ENCODE measurements at regions not wholly inside any gene's neighbourhood (a gene's known extent, or its start where the extent isn't known, plus 50 kb on each side); places are given as distances from the start of the nearest gene placed in this dataset.
"Not testable (repeated sequence)": the region's sequence is repeated elsewhere in the genome, so short reads cannot be mapped to it uniquely, and the experiment has no call there.

DNA sequence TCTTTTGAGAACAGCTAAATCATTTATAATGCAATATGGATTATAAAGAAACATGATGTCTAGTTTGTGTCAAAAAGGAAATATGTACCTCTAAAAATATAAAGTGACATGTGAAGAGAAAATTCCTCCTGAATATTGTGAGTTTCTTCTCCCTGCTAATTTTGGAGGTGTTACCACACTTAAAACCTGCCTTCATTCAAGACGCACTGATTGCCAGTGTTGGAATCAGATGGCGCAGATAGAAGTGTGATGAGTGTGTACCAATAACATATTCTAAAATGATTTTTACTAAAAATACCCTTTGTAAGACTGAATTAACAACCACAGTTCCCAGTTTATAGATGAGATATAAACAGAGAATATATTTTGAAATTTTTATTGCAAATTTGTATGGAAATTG, 681.8 kb upstream of the LRATD1 start:
- DNase-seq = no peak

GRCh38 chr2:13968811-13969210, 663.7 kb upstream of the LRATD1 start:
- DNase-seq = no peak

- no peak for DNase-seq
Observed at GRCh38 chr2:13986119-13986720, 646.3 kb upstream of the LRATD1 start.

GRCh38 chr2:13996527-13996926, 636.0 kb upstream of the LRATD1 start:
- no peak for DNase-seq

DNA sequence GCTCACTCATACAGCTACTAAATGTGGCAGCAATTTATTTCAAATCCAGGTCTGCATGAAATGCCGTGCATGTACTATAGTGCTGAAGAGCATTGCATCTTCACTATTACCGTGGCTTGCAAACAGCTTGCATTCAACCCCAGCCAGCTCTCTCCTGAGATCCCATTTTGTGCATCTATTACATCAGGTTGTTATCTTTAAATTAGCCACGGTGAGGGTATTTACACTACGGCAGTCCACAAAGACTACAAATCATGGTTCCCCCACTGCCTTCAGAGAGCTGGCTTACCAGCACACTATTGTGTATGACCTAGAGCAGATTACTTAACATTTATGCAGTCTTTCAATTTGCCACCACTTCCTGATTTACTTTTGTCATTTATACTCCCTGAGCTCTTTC, 621.3 kb upstream of the LRATD1 start:
- no peak for DNase-seq

DNA sequence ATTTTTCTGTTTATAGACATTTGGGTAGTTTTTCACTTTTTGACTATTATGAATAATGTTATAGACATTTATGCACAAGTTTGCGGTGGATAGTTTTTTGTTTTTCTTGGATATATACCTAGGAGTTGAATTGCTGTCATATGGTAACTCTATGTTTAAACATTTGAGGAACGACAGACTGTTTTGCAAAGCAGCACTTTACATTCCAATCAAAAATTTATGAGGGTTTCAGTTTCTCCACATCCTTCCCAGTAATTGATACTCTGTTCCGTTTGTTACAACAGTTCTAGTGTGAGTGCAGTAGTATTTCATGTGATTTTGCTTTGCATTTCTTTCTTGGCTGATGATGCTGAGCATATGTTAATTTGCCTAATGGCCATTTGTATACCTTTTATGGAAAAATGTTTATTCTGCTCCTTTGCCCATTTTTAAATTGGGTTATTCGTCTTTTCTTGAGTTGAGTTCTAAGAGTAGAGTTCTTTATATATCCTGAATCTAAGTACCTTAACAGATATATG, 617.3 kb upstream of the LRATD1 start:
- no peak for DNase-seq

DNA sequence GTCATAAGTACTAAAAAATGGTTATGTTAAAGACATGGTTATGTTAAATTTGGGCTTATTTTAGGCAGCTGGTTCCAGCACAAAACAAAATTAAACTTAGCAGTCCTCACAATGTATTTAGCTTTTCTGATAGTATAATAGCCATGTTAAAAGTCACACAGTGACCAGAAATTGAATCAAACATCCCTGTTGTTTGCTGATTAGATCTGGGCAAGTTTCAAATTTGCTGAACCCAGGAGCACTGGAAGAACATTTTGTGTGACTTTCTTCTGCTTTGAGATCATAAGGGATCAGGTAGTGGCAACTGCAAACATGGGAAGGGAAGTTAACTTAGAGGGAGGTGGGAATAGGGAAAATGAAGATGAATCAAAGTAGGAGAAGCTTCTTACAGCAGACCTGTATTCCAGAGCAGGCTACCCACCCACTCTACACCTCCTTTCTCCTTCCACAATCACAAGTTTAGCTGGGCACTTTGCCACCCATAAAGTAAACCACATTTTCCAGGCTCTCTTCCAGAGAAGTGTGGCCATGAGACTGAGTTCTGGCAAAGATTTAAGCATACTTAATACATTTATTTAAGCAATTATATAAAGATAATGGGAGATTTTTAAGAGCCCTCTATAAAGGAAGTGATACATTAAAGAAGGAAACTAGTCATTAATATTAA, 616.1 kb upstream of the LRATD1 start:
- DNase-seq = no peak

DNA sequence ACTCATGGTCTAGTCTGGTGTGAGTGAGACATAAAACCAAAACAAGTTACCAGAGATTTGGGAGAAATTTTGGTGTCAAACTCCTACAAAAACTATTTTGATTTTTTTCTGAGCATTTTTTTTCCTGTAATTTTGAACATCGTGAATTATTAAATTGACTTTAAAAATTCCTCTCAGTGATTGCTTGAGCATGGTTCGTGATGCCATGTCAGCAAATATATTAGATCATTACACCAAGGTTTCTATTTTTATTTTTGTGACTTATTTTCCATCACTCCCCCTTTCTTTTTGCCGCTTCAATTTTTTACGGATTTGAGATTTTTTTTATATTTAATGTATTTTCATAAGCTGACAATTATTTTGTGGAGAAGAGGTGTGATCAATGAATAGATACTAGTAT, 613.9 kb upstream of the LRATD1 start:
- DNase-seq = no peak

- no peak for DNase-seq
Observed at GRCh38 chr2:14023558-14023957, 609.0 kb upstream of the LRATD1 start.

GRCh38 chr2:14039134-14039533, 593.4 kb upstream of the LRATD1 start:
- DNase-seq = no peak

DNA sequence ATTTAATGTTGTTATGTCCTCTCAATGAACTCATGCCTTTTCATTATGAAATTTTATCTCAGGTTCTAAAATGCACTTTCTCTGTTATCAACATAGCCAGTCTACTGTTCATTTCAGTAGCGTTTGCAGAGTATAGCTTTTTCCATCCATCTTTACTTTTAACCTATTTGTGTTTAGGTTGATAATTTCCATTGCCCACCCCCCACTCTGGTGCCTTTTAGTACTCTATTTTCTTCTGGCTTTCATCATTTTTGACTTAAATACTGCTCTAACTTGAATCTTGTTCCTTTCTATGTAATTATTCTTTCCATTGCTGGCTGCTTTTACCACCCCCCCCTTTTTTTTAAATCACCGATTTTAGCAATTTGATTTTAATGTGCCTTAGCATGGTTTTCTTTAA, 585.0 kb upstream of the LRATD1 start:
- DNase-seq = no peak

GRCh38 chr2:14051401-14051800, 581.1 kb upstream of the LRATD1 start:
- peak; percentile 6 for DNase-seq

- no peak for DNase-seq
Observed at GRCh38 chr2:14053105-14053504, 579.4 kb upstream of the LRATD1 start.

- no peak for DNase-seq
Observed at GRCh38 chr2:14064346-14064745, 568.2 kb upstream of the LRATD1 start.

DNA sequence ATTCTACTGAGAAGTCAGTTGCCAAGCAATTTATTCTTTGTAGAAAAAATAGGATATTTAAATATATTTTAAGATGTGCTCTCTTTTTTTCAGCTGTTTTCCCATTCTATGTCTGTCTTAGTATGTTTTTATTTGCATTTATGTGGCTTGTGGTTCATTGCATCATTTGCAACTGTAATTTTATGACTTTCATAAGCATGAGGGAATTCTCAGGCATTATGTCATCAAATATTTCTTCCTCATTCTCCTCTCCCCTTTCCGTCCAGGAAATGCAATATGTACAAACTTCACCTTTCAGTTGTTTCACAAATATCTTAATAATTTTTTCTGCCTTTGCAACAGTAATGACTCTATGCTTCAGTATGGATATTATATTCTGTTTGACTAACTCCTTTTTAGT, 560.2 kb upstream of the LRATD1 start:
- DNase-seq = no peak

GRCh38 chr2:14074691-14075090, 557.8 kb upstream of the LRATD1 start:
- DNase-seq = no peak

DNA sequence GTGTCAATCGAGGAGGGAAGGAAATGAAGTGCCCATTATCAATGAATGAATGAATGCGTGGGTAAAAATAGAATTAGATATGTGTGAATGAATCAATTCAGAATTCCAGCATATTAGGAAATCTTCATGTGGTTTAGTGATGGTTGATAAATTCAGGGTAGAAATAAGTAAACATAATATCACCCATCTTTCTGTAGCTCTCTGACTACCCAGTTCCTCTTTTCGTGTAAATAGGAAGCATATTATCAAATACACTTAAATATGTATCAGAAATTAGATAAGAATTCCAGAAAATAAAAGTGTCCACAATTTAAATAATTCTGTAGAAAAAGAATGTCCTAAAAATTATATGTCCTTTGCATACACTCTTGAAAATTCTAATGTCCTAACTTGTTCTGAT, 552.9 kb upstream of the LRATD1 start:
- DNase-seq = no peak

GRCh38 chr2:14081521-14081920, 551.0 kb upstream of the LRATD1 start:
- no peak for DNase-seq

- DNase-seq = no peak
Observed at GRCh38 chr2:14082640-14083039, 549.9 kb upstream of the LRATD1 start.

DNA sequence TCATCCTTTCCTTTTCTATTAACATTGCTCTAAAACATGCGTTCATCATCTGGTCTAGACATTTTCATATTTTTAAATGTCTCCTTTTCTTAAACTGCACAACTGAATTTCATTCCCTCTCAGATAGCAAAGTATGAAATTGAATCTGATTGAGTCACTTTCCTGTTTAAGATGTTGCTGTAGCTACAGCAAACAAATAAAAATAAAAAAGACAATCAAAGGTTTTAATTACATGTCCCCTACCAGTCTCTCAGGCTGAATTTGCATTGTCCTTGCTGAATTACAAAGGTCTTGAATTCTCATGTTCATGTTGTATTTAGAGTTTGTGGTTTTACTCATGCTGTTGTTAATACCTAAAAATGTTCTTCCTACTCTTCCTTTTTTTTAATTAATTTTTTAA, 537.9 kb upstream of the LRATD1 start:
- DNase-seq = no peak

DNA sequence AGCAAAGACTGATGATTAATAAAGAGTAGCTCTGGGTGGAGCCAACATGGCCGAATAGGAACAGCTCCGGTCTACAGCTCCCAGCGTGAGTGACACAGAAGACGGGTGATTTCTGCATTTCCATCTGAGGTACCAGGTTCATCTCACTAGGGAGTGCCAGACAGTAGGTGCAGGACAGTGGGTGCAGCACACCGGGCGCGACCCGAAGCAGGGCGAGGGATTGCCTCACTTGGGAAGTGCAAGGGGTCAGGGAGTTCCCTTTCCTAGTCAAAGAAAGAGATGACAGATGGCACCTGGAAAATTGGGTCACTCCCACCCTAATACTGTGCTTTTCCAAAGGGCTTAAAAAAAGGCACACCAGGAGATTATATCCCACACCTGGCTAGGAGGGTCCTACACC, 533.4 kb upstream of the LRATD1 start:
- not testable (repeated sequence) for DNase-seq

- no peak for DNase-seq
Observed at GRCh38 chr2:14114275-14114674, 518.2 kb upstream of the LRATD1 start.

DNA sequence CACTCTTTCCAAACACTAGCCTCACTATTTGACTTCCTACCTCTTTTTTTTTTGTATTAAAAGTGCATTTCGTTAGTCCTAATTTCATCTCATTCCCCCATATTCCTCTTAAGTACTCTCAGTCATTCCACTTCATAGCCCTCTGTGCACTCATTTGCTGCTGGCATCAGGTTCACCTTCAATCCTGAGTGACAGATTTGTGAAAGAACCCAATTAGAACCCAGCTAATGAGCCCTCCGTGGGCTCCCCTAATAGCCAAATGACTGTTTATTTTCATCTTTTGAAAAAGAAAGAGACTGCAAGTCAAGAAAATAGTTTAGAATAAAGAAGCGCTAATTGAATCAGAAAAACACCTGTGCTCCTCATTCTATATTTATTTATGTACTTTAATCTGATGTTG, 512.1 kb upstream of the LRATD1 start:
- DNase-seq = no peak

DNA sequence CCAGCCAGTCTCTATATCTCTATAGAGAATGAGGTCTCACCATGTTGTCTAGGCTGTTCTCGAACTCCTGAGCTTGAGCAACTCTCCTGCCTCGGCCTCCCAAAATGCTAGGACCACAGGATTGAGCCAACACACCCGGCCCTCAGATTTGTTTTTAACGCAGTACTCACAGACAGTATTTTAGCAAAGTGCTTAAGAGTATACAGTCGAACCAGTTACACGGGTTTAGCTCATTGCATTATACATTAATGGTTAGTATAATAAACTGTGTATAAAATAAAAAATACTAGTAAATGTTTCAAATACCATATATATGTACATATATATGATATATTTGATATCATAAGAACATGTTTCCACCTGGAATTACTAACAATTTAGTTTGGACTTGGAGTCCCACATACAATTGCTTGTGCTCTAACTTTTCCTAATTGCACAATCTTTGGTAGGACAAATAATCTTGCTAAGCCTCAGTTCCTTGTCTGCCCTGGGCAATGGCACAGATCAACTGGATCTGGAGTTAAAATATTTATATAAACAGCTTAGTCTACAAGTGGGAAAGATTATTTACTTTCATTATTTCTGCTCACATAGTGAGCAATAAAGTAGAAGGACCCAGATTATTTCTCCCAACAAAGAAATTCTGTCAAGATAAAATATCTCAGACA, 508.9 kb upstream of the LRATD1 start:
- DNase-seq = no peak
